Keratinocyte (primary cell): ENCODE measurements at regions not wholly inside any gene's neighbourhood (a gene's known extent, or its start where the extent isn't known, plus 50 kb on each side); places are given as distances from the start of the nearest gene placed in this dataset.

Experiments used
- DNase-seq: peaks from one replicate; pipeline ENCODE4 v3.0.0-alpha.2; 2011; ENCODE audit warnings: low read depth, missing footprints, low spot score
- FAIRE-seq: peaks from 2 replicates; lab custom pipeline; 2011; peaks lifted over from hg19 to GRCh38; lab: Jason Lieb, UNC
- H2AFZ ChIP-seq: 2 replicates; pipeline ENCODE4 v1.6.0; 2012; ENCODE audit warnings: low read length, control low read depth, inconsistent platforms; ENCODE audit not compliant: control insufficient read depth
- H3K27ac ChIP-seq: 2 replicates; pipeline ENCODE4 v1.5.1; 2011; ENCODE audit warnings: low read length; ENCODE audit not compliant: control insufficient read depth, insufficient read depth
- H3K27me3 ChIP-seq: 3 replicates; pipeline ENCODE4 v1.6.0; 2011; ENCODE audit warnings: low read length; ENCODE audit not compliant: control insufficient read depth, insufficient read depth; ENCODE audit errors: extremely low read depth
- H3K36me3 ChIP-seq, 2 experiments: 2 replicates in 1 of 2; 3 replicates in 1 of 2; pipeline ENCODE4 v1.5.1; 2011; ENCODE audit warnings: low read length in 2 of 2, mild to moderate bottlenecking in 1 of 2; ENCODE audit not compliant: control insufficient read depth in 2 of 2, insufficient read depth in 2 of 2; ENCODE audit errors: extremely low read depth in 1 of 2
- H3K4me1 ChIP-seq: 3 replicates; pipeline ENCODE4 v1.5.1; 2011; ENCODE audit warnings: low read length; ENCODE audit not compliant: control insufficient read depth, insufficient read depth; ENCODE audit errors: extremely low read depth
- H3K4me2 ChIP-seq: 3 replicates; pipeline ENCODE4 v1.6.0; 2011; ENCODE audit warnings: low read depth, low read length; ENCODE audit not compliant: control insufficient read depth, insufficient read depth; ENCODE audit errors: extremely low read depth
- H3K4me3 ChIP-seq, 3 experiments: fragments of 200-600 bp in 1 of 3; sonication (generic) in 1 of 3; 2 replicates in 2 of 3; 3 replicates in 1 of 3; pipeline ENCODE4 v1.5.1; 2011 to 2016; ENCODE audit warnings: low read length in 3 of 3, mild to moderate bottlenecking in 3 of 3, control low read depth in 2 of 3, inconsistent platforms in 1 of 3, low read depth in 1 of 3, mixed read lengths in 1 of 3, mixed run types in 1 of 3, moderate library complexity in 1 of 3; ENCODE audit not compliant: control insufficient read depth in 2 of 3, insufficient read depth in 2 of 3; ENCODE audit errors: extremely low read depth in 1 of 3
- H3K79me2 ChIP-seq: 2 replicates; pipeline ENCODE4 v1.6.0; 2012; ENCODE audit warnings: low read length; ENCODE audit not compliant: control insufficient read depth, insufficient read depth
- H3K9ac ChIP-seq: 3 replicates; pipeline ENCODE4 v1.6.0; 2011; ENCODE audit warnings: low read length; ENCODE audit not compliant: control insufficient read depth, insufficient read depth; ENCODE audit errors: extremely low read depth
- H3K9me1 ChIP-seq: 3 replicates; pipeline ENCODE4 v1.6.0; 2011; ENCODE audit warnings: low read length; ENCODE audit not compliant: control insufficient read depth, insufficient read depth; ENCODE audit errors: extremely low read depth
- H3K9me3 ChIP-seq: 2 replicates; pipeline ENCODE4 v1.5.1; 2012; ENCODE audit warnings: low read depth, low read length; ENCODE audit not compliant: control insufficient read depth
- H4K20me1 ChIP-seq: 3 replicates; pipeline ENCODE4 v1.6.0; 2011; ENCODE audit warnings: low read length; ENCODE audit not compliant: control insufficient read depth, insufficient read depth; ENCODE audit errors: extremely low read depth
- EZH2 ChIP-seq: IDR thresholded peaks from one replicate; pipeline ENCODE4 v1.6.1; 2012; ENCODE audit warnings: inconsistent platforms, mild to moderate bottlenecking, low read length, moderate library complexity
- dilution Hi-C: fragments of 300-500 bp; cut with MboI; formaldehyde crosslinking; loops from one replicate; pipeline ENCODE4 v1.7.0; 2020; ENCODE audit warnings: low sequenced_read_pairs; ENCODE audit not compliant: extremely low pct_ligation_motif_present
- TF ChIP-seq, protein P1 (sequence below), 3 experiments: IDR thresholded peaks in 1 of 3; conservative IDR thresholded peaks in 1 of 3; optimal IDR thresholded peaks in 1 of 3; 2 replicates in 2 of 3; 3 replicates in 1 of 3; pipeline versions ENCODE3 to v1.5.1; 2011; ENCODE audit warnings: low read length in 3 of 3, mild to moderate bottlenecking in 3 of 3, moderate library complexity in 2 of 3, control low read depth in 1 of 3, inconsistent platforms in 1 of 3; ENCODE audit not compliant: insufficient read depth in 2 of 3; ENCODE audit errors: extremely low read depth in 1 of 3

DNA sequence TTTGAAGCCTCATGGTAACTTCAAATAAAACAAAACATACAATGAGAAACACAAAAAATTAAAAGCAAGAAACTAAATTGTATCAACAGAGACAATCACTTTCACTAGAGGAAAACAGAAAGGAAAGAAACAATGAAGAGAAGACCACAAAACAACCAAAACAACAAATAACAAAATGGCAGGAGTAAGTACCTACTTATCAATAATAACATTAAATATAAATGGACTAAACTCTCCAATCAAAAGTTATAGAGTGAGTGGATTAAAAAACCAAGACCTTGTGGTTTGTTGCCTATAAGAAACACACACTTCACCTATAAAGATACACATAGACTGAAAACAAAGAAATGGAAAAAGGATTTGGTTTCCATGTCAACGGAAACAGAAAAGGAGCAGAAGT lies 830.1 kb upstream of the TMEFF2 start:
- Histone ChIP-seq H3K36me3 (no peaks in the 10 kb centered on the region), H3K9me1 (no peaks in the 10 kb centered on the region), H3K79me2 (no peaks in the 10 kb centered on the region), H2AFZ (no peak overlapping the region), H3K4me3 (no peak overlapping the region), H3K4me1 (no peaks in the 10 kb centered on the region), H3K9me3 (no peaks in the 10 kb centered on the region), H3K9ac (no peak overlapping the region), H3K27me3 (no peaks in the 10 kb centered on the region), H4K20me1 (no peaks in the 10 kb centered on the region), H3K4me2 (no peak overlapping the region), H3K27ac (no peak overlapping the region)
- dilution Hi-C loops: no loop called here
- FAIRE-seq: no peak
- no peak for TF ChIP-seq EZH2
- DNase-seq: no peak

DNA sequence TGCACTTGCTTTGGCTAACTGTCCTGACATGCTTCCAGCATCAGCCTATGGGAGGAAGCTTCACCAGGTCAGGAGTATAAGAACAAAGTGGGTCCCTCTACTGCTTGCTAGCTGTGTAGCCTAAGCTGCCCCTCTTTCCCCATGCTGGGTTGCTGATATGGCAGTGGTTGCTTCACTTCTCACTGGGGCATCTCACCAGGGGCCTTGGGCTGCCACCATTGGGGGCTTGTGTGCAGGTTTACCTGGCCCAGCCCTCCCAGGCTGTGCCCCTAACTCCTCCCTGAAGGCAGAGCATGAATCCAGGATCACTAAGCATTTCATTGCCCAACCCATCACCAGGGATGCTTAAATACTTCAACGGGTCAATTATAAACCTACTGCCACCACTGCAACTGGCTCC lies 817.1 kb upstream of the TMEFF2 start:
- dilution Hi-C loops: no loop called here
- H3K9me3 ChIP-seq: no peaks in the 10 kb centered on the region
- FAIRE-seq (no peak), DNase-seq (no peak)
- H3K36me3 ChIP-seq: no peaks in the 10 kb centered on the region
- H3K4me3 ChIP-seq: no peak overlapping the region
- H3K79me2 ChIP-seq: no peaks in the 10 kb centered on the region
- no peaks in the 10 kb centered on the region for H3K27me3 ChIP-seq
- H3K27ac ChIP-seq: no peak overlapping the region
- H3K9me1 ChIP-seq: no peaks in the 10 kb centered on the region
- H3K9ac ChIP-seq: no peak overlapping the region
- no peak overlapping the region for H3K4me2 ChIP-seq
- TF ChIP-seq, protein P1, sequence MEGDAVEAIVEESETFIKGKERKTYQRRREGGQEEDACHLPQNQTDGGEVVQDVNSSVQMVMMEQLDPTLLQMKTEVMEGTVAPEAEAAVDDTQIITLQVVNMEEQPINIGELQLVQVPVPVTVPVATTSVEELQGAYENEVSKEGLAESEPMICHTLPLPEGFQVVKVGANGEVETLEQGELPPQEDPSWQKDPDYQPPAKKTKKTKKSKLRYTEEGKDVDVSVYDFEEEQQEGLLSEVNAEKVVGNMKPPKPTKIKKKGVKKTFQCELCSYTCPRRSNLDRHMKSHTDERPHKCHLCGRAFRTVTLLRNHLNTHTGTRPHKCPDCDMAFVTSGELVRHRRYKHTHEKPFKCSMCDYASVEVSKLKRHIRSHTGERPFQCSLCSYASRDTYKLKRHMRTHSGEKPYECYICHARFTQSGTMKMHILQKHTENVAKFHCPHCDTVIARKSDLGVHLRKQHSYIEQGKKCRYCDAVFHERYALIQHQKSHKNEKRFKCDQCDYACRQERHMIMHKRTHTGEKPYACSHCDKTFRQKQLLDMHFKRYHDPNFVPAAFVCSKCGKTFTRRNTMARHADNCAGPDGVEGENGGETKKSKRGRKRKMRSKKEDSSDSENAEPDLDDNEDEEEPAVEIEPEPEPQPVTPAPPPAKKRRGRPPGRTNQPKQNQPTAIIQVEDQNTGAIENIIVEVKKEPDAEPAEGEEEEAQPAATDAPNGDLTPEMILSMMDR (optimal IDR thresholded peaks at IDR 0.05 in 1 of 3, IDR thresholded peaks at IDR 0.05 in 1 of 3, conservative IDR thresholded peaks at IDR 0.05 in 1 of 3; ENCODE audit: extremely low read depth in 1 of 3, insufficient read depth in 2 of 3, low read length in 3 of 3): no peak
- TF ChIP-seq EZH2: no peak
- no peak overlapping the region for H2AFZ ChIP-seq
- no peaks in the 10 kb centered on the region for H3K4me1 ChIP-seq
- no peaks in the 10 kb centered on the region for H4K20me1 ChIP-seq

DNA sequence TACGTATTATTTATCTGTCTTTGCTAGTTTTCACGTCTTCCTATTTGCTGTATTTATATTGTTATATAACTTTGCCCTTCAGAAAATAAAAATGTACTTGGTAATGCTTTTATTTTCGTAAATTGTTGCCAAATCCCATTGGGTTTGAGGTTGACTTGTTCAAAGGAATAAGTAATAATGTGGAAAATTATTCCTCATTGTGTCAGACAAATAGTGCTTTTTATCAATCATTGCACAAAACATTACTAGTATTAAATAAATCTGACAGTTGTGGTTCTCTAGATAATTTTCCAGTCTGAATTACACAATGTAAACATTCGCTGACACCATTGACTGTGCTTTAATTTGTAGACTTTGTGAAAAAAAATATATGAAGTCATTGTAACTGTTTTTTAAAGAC lies 798.3 kb upstream of the TMEFF2 start:
- TF ChIP-seq, protein P1 (optimal IDR thresholded peaks at IDR 0.05 in 1 of 3, IDR thresholded peaks at IDR 0.05 in 1 of 3, conservative IDR thresholded peaks at IDR 0.05 in 1 of 3; ENCODE audit: extremely low read depth in 1 of 3, insufficient read depth in 2 of 3, low read length in 3 of 3): no peak
- TF ChIP-seq EZH2: no peak
- Histone ChIP-seq H4K20me1 (no peaks in the 10 kb centered on the region), H3K4me3 (no peak overlapping the region), H3K4me1 (no peaks in the 10 kb centered on the region), H3K27ac (no peak overlapping the region), H3K36me3 (no peaks in the 10 kb centered on the region), H3K27me3 (no peaks in the 10 kb centered on the region), H3K9me1 (no peaks in the 10 kb centered on the region), H3K4me2 (no peak overlapping the region), H2AFZ (no peak overlapping the region), H3K9ac (no peak overlapping the region), H3K79me2 (no peaks in the 10 kb centered on the region), H3K9me3 (no peaks in the 10 kb centered on the region)
- dilution Hi-C loops: no loop called here
- no peak for DNase-seq
- no peak for FAIRE-seq
